DOHH2 (cell line): ENCODE measurements at regions not wholly inside any gene's neighbourhood (a gene's known extent, or its start where the extent isn't known, plus 50 kb on each side); places are given as distances from the start of the nearest gene placed in this dataset.

Experiments
- H3F3A ChIP-seq: fragments of 200-600 bp; sonication (generic), shearing (Covaris generic); 2 replicates; pipeline ENCODE4 v1.6.0; 2016; ENCODE audit warnings: antibody characterized with exemption, mild to moderate bottlenecking; ENCODE audit not compliant: control insufficient read depth, insufficient read depth
- H3K27ac ChIP-seq: fragments of 200-600 bp; sonication (generic); 2 replicates; pipeline ENCODE4 v1.5.1; 2014; ENCODE audit warnings: low read depth, mild to moderate bottlenecking, low read length, moderate library complexity
- H3K27me3 ChIP-seq: fragments of 200-600 bp; sonication (generic); 2 replicates; pipeline ENCODE4 v1.6.1; 2014; ENCODE audit warnings: mild to moderate bottlenecking, low read length, mixed read lengths; ENCODE audit not compliant: control insufficient read depth
- H3K36me3 ChIP-seq: fragments of 200-600 bp; sonication (generic); 2 replicates; pipeline ENCODE4 v1.6.1; 2014; ENCODE audit warnings: mild to moderate bottlenecking, low read length, moderate library complexity, mixed read lengths; ENCODE audit not compliant: control insufficient read depth
- H3K4me1 ChIP-seq: fragments of 200-600 bp; sonication (generic); 2 replicates; pipeline ENCODE4 v1.6.1; 2014; ENCODE audit warnings: mild to moderate bottlenecking, low read length, mixed read lengths; ENCODE audit not compliant: control insufficient read depth
- H3K4me2 ChIP-seq: fragments of 200-600 bp; sonication (generic); 2 replicates; pipeline ENCODE4 v1.6.0; 2014; ENCODE audit warnings: mild to moderate bottlenecking, low read length, moderate library complexity
- H3K4me3 ChIP-seq: fragments of 200-600 bp; sonication (generic); 2 replicates; pipeline ENCODE4 v1.5.1; 2014; ENCODE audit warnings: mild to moderate bottlenecking, low read length, mixed read lengths
- H3K79me2 ChIP-seq: fragments of 200-600 bp; sonication (generic); 2 replicates; pipeline ENCODE4 v1.6.1; 2014; ENCODE audit warnings: mild to moderate bottlenecking, low read length, mixed read lengths; ENCODE audit not compliant: control insufficient read depth
- H3K9me2 ChIP-seq: fragments of 200-600 bp; sonication (generic); replicated peaks from 2 replicates; pipeline ENCODE4 v1.6.1; 2014; ENCODE audit warnings: mild to moderate bottlenecking, low read length, mixed read lengths; ENCODE audit not compliant: control insufficient read depth
- H3K9me3 ChIP-seq: fragments of 200-600 bp; sonication (generic); 2 replicates; pipeline ENCODE4 v1.6.1; 2014; ENCODE audit warnings: antibody characterized with exemption, low read length, mixed read lengths; ENCODE audit not compliant: control insufficient read depth, insufficient read depth
- H4K20me1 ChIP-seq: fragments of 200-600 bp; sonication (generic); 2 replicates; pipeline ENCODE4 v1.6.0; 2014; ENCODE audit warnings: low read depth, mild to moderate bottlenecking, antibody characterized with exemption, low read length, moderate library complexity; ENCODE audit not compliant: control insufficient read depth, insufficient read depth
- CTCF ChIP-seq: fragments of 200-600 bp; sonication (generic); IDR thresholded peaks from one replicate; pipeline ENCODE4 v1.5.1; 2014; ENCODE audit warnings: antibody characterized with exemption, mild to moderate bottlenecking, low read depth, low read length; ENCODE audit not compliant: poor library complexity, severe bottlenecking
- EZH2phosphoT487 ChIP-seq: fragments of 200-600 bp; sonication (generic); IDR thresholded peaks from 2 replicates; pipeline ENCODE4 v1.6.1; 2017; ENCODE audit warnings: borderline replicate concordance, mild to moderate bottlenecking, antibody characterized with exemption, low read length, moderate library complexity, mixed read lengths

- H3K9me2 ChIP-seq = no peaks in the 10 kb centered on the region
- no peaks in the 10 kb centered on the region for H3K36me3 ChIP-seq
- H4K20me1 ChIP-seq = no peaks in the 10 kb centered on the region
- H3K4me3 ChIP-seq = no peak overlapping the region
- no peak overlapping the region for H3K4me2 ChIP-seq
- TF ChIP-seq CTCF (no peak), EZH2phosphoT487 (no peak)
- no peaks in the 10 kb centered on the region for H3K79me2 ChIP-seq
- H3K27me3 ChIP-seq = no peaks in the 10 kb centered on the region
- H3K27ac ChIP-seq = no peak overlapping the region
- H3K9me3 ChIP-seq = no peaks in the 10 kb centered on the region
- no peaks in the 10 kb centered on the region for H3F3A ChIP-seq
- no peaks in the 10 kb centered on the region for H3K4me1 ChIP-seq
Observed at GRCh38 chr3:117734496-117734895, 1024.9 kb downstream of the TUSC7 start.

GRCh38 chr3:117735481-117736101 lies 1026.0 kb downstream of the TUSC7 start:
- Histone ChIP-seq H3K4me2 (no peak overlapping the region), H3K9me3 (no peaks in the 10 kb centered on the region)

GRCh38 chr3:117736846-117737245 lies 1027.3 kb downstream of the TUSC7 start:
- no peaks in the 10 kb centered on the region for H3K36me3 ChIP-seq
- no peak overlapping the region for H3K4me2 ChIP-seq
- no peaks in the 10 kb centered on the region for H3K79me2 ChIP-seq
- no peaks in the 10 kb centered on the region for H3K4me1 ChIP-seq
- H3F3A ChIP-seq = no peaks in the 10 kb centered on the region
- H3K4me3 ChIP-seq = no peak overlapping the region
- no peaks in the 10 kb centered on the region for H3K9me3 ChIP-seq
- H4K20me1 ChIP-seq = no peaks in the 10 kb centered on the region
- no peaks in the 10 kb centered on the region for H3K9me2 ChIP-seq
- no peak overlapping the region for H3K27ac ChIP-seq
- no peaks in the 10 kb centered on the region for H3K27me3 ChIP-seq
- TF ChIP-seq EZH2phosphoT487 (no peak), CTCF (no peak)

More at GRCh38 chr3:117735481-117736101, 1026.0 kb downstream of the TUSC7 start:
- Histone ChIP-seq H3K36me3 (no peaks in the 10 kb centered on the region), H3K79me2 (no peaks in the 10 kb centered on the region), H3F3A (no peaks in the 10 kb centered on the region), H3K9me2 (no peaks in the 10 kb centered on the region), H3K27ac (no peak overlapping the region), H4K20me1 (no peaks in the 10 kb centered on the region), H3K4me3 (no peak overlapping the region), H3K4me1 (no peaks in the 10 kb centered on the region), H3K27me3 (no peaks in the 10 kb centered on the region)
- TF ChIP-seq CTCF (no peak), EZH2phosphoT487 (no peak)
